IMR-90 (cell line): ENCODE measurements at regions not wholly inside any gene's neighbourhood (a gene's known extent, or its start where the extent isn't known, plus 50 kb on each side); places are given as distances from the start of the nearest gene placed in this dataset.

Source experiments
- ATAC-seq: fragments of 200-7000 bp; cut with Tn5 transposase; 2 replicates; pipeline ENCODE4 v1.9.1; 2020; ENCODE audit warnings: low read depth, mild to moderate bottlenecking, moderate library complexity
- BruUV-seq: library from RNA; stranded (reverse); fragments of 400-500 nt; replicated peaks from 2 replicates; lab custom pipeline; 2021; lab: Mats Ljungman, UMichigan
- CTCF ChIA-PET: fragments of 300-600 bp; formaldehyde crosslinking; extraction: SDS; loops from one replicate; lab custom pipeline; 2021; ENCODE audit warnings: antibody characterized with exemption; lab: Yijun Ruan, JAX
- POLR2A ChIA-PET: fragments of 300-600 bp; sonication (Branson Sonifier 250); formaldehyde crosslinking; loops from one replicate; lab custom pipeline; 2022; ENCODE audit warnings: antibody characterized with exemption; ENCODE audit not compliant: unreplicated experiment; lab: Charles Lee
- DNase-seq: peaks from one replicate; pipeline ENCODE4 v3.0.0; 2013
- H2AFZ ChIP-seq: replicated peaks from 2 replicates; pipeline ENCODE3; 2013; ENCODE audit warnings: low read length, mild to moderate bottlenecking; ENCODE audit not compliant: poor library complexity
- H2AK5ac ChIP-seq: 2 replicates; pipeline ENCODE4 v1.6.1; 2013; ENCODE audit warnings: low read depth, low read length, inconsistent platforms
- H2AK9ac ChIP-seq: replicated peaks from 2 replicates; pipeline ENCODE3; 2013; ENCODE audit warnings: mild to moderate bottlenecking, low read depth, low read length, moderate library complexity; ENCODE audit not compliant: poor library complexity
- H2BK120ac ChIP-seq: 2 replicates; pipeline ENCODE4 v1.6.1; 2013; ENCODE audit warnings: low read depth, low read length, inconsistent platforms
- H2BK15ac ChIP-seq: 3 replicates; pipeline ENCODE4 v1.6.1; 2013; ENCODE audit warnings: low read depth, low read length, inconsistent platforms
- H2BK20ac ChIP-seq: 2 replicates; pipeline ENCODE4 v1.6.1; 2013; ENCODE audit warnings: low read depth, mild to moderate bottlenecking, inconsistent platforms, low read length, moderate library complexity
- H2BK5ac ChIP-seq: 2 replicates; pipeline ENCODE4 v1.6.1; 2013; ENCODE audit warnings: mild to moderate bottlenecking, low read depth, low read length, inconsistent platforms; ENCODE audit not compliant: poor library complexity, severe bottlenecking
- H3K14ac ChIP-seq: replicated peaks from 2 replicates; pipeline ENCODE4 v1.6.1; 2013; ENCODE audit warnings: low read depth, low read length, inconsistent platforms
- H3K18ac ChIP-seq: 2 replicates; pipeline ENCODE4 v1.6.1; 2013; ENCODE audit warnings: low read depth, low read length, control low read depth
- H3K23ac ChIP-seq: 2 replicates; pipeline ENCODE4 v1.6.1; 2013; ENCODE audit warnings: low read depth, low read length, inconsistent platforms
- H3K27ac ChIP-seq: 2 replicates; pipeline ENCODE4 v1.5.1; 2013; ENCODE audit warnings: mild to moderate bottlenecking, control low read depth, low read length; ENCODE audit not compliant: insufficient read depth
- H3K27me3 ChIP-seq: 2 replicates; pipeline ENCODE4 v1.6.1; 2013; ENCODE audit warnings: low read length; ENCODE audit not compliant: control insufficient read depth, insufficient read depth
- H3K36me3 ChIP-seq: 2 replicates; pipeline ENCODE4 v1.6.1; 2013; ENCODE audit warnings: low read length, mixed read lengths; ENCODE audit not compliant: control insufficient read depth, insufficient read depth
- H3K4ac ChIP-seq: 2 replicates; pipeline ENCODE4 v1.6.1; 2013; ENCODE audit warnings: low read depth, low read length, inconsistent platforms
- H3K4me1 ChIP-seq: 2 replicates; pipeline ENCODE4 v1.6.1; 2013; ENCODE audit warnings: low read length, mixed read lengths; ENCODE audit not compliant: control insufficient read depth, insufficient read depth
- H3K4me2 ChIP-seq: 2 replicates; pipeline ENCODE4 v1.6.1; 2013; ENCODE audit warnings: low read depth, mild to moderate bottlenecking, control low read depth, low read length, moderate library complexity
- H3K4me3 ChIP-seq: 2 replicates; pipeline ENCODE4 v1.5.1; 2013; ENCODE audit warnings: low read depth, mild to moderate bottlenecking, control low read depth, low read length, moderate library complexity; ENCODE audit not compliant: insufficient read depth
- H3K56ac ChIP-seq: 2 replicates; pipeline ENCODE4 v1.6.1; 2013; ENCODE audit warnings: low read length, inconsistent platforms; ENCODE audit not compliant: insufficient read depth; ENCODE audit errors: extremely low read depth
- H3K79me1 ChIP-seq, 2 experiments: 2 replicates each; pipeline ENCODE4 v1.6.1; 2013; ENCODE audit warnings: low read length in 2 of 2, inconsistent platforms in 1 of 2, low read depth in 1 of 2
- H3K9ac ChIP-seq: 2 replicates; pipeline ENCODE4 v1.6.1; 2013; ENCODE audit warnings: low read depth, low read length, control low read depth
- H3K9me1 ChIP-seq: 2 replicates; pipeline ENCODE4 v1.6.1; 2013; ENCODE audit warnings: low read length, inconsistent platforms; ENCODE audit not compliant: insufficient read depth
- H3K9me3 ChIP-seq: 2 replicates; pipeline ENCODE4 v1.6.1; 2013; ENCODE audit warnings: low read length; ENCODE audit not compliant: control insufficient read depth, insufficient read depth
- H4K20me1 ChIP-seq: 2 replicates; pipeline ENCODE4 v1.6.1; 2013; ENCODE audit warnings: low read length, inconsistent platforms; ENCODE audit not compliant: insufficient read depth
- H4K5ac ChIP-seq: 2 replicates; pipeline ENCODE4 v1.6.1; 2013; ENCODE audit warnings: mild to moderate bottlenecking, low read depth, low read length, control low read depth
- H4K8ac ChIP-seq, 2 experiments: 2 replicates each; pipeline ENCODE4 v1.6.1; 2013; ENCODE audit warnings: low read depth in 2 of 2, low read length in 2 of 2, control low read depth in 1 of 2, inconsistent platforms in 1 of 2
- H4K91ac ChIP-seq: 2 replicates; pipeline ENCODE4 v1.6.1; 2013; ENCODE audit warnings: low read depth, low read length, inconsistent platforms; ENCODE audit not compliant: insufficient read depth
- BHLHE40 ChIP-seq: fragments of 150-350 bp; IDR thresholded peaks from 2 replicates; pipeline ENCODE4 v1.6.1; 2016; ENCODE audit warnings: mild to moderate bottlenecking, low read depth, low read length
- CEBPB ChIP-seq: IDR thresholded peaks from 2 replicates; pipeline ENCODE4 v1.6.1; 2012; ENCODE audit warnings: low read depth, low read length, improper control_type of control experiment
- CHD1 ChIP-seq: IDR thresholded peaks from 2 replicates; pipeline ENCODE4 v1.6.1; 2012; ENCODE audit warnings: low read depth, low read length, improper control_type of control experiment
- FOS ChIP-seq: fragments of 150-350 bp; IDR thresholded peaks from 2 replicates; pipeline ENCODE4 v1.6.1; 2016; ENCODE audit warnings: low read depth, low read length
- MAFK ChIP-seq: IDR thresholded peaks from 2 replicates; pipeline ENCODE4 v1.6.1; 2012; ENCODE audit warnings: low read depth, low read length, improper control_type of control experiment
- MAZ ChIP-seq: IDR thresholded peaks from 2 replicates; pipeline ENCODE4 v1.6.1; 2012; ENCODE audit warnings: low read depth, mild to moderate bottlenecking, low read length, improper control_type of control experiment, moderate library complexity, borderline replicate concordance
- MXI1 ChIP-seq: IDR thresholded peaks from 2 replicates; pipeline ENCODE4 v1.6.1; 2012; ENCODE audit warnings: low read depth, mild to moderate bottlenecking, low read length, moderate library complexity, borderline replicate concordance
- NFE2L2 ChIP-seq: fragments of 150-350 bp; IDR thresholded peaks from 2 replicates; pipeline ENCODE4 v1.6.1; 2016; ENCODE audit warnings: low read depth, mild to moderate bottlenecking, low read length
- POLR2A ChIP-seq: IDR thresholded peaks from 2 replicates; pipeline ENCODE4 v1.6.1; 2012; ENCODE audit warnings: mild to moderate bottlenecking, low read depth, low read length
- RAD21 ChIP-seq: IDR thresholded peaks from 2 replicates; pipeline ENCODE4 v1.6.1; 2012; ENCODE audit warnings: low read length, improper control_type of control experiment
- RCOR1 ChIP-seq: IDR thresholded peaks from 2 replicates; pipeline ENCODE4 v1.6.1; 2012; ENCODE audit warnings: mild to moderate bottlenecking, low read length, improper control_type of control experiment; ENCODE audit not compliant: insufficient replicate concordance
- RFX5 ChIP-seq: IDR thresholded peaks from 2 replicates; pipeline ENCODE4 v1.8.0; 2012; ENCODE audit warnings: low read depth, mild to moderate bottlenecking, low read length, moderate library complexity
- SMC3 ChIP-seq: fragments of 150-350 bp; IDR thresholded peaks from 2 replicates; pipeline ENCODE4 v1.6.1; 2016; ENCODE audit warnings: low read depth, mild to moderate bottlenecking, antibody characterized with exemption, low read length, moderate library complexity
- WGBS, 2 experiments: methylation state at CpG; one replicate each; pipeline versions ENCODE4 v1.1.5 to v1.1.7; 2013; ENCODE audit warnings: missing lambda C conversion rate in 2 of 2; ENCODE audit not compliant: insufficient read length in 1 of 2; ENCODE audit errors: extremely low coverage in 2 of 2; 5-methylcytosine and 5-hydroxymethylcytosine counted together
- dilution Hi-C: fragments of 300-500 bp; cut with HindIII; formaldehyde crosslinking; loops from one replicate; pipeline ENCODE4 v1.14.3; 2018; ENCODE audit warnings: low sequenced_read_pairs; ENCODE audit not compliant: unreplicated experiment
- in situ Hi-C: fragments of 300-500 bp; cut with MboI; formaldehyde crosslinking; loops from 3 replicates; pipeline ENCODE4 v1.14.3; 2019; ENCODE audit warnings: low sequenced_read_pairs, inconsistent platforms, mixed read lengths
- intact Hi-C: fragments of 100-400 bp; cut with micrococcal nuclease; formaldehyde crosslinking; loops from 2 replicates; pipeline ENCODE4 v1.10.0; 2022
- TF ChIP-seq, protein P1 (sequence below): fragments of 150-350 bp; IDR thresholded peaks from 2 replicates; pipeline ENCODE4 v1.6.1; 2016; ENCODE audit warnings: low read depth, mild to moderate bottlenecking, low read length, moderate library complexity, borderline replicate concordance
- TF ChIP-seq, protein P2 (sequence below): fragments of 150-350 bp; IDR thresholded peaks from 2 replicates; pipeline ENCODE4 v1.6.1; 2017; ENCODE audit warnings: mild to moderate bottlenecking, antibody characterized with exemption, low read length, low read depth
- TF ChIP-seq, protein P3 (sequence below): conservative IDR thresholded peaks from 2 replicates; pipeline ENCODE4 v1.5.1; 2012; ENCODE audit warnings: mild to moderate bottlenecking, low read depth, low read length, improper control_type of control experiment

DNA sequence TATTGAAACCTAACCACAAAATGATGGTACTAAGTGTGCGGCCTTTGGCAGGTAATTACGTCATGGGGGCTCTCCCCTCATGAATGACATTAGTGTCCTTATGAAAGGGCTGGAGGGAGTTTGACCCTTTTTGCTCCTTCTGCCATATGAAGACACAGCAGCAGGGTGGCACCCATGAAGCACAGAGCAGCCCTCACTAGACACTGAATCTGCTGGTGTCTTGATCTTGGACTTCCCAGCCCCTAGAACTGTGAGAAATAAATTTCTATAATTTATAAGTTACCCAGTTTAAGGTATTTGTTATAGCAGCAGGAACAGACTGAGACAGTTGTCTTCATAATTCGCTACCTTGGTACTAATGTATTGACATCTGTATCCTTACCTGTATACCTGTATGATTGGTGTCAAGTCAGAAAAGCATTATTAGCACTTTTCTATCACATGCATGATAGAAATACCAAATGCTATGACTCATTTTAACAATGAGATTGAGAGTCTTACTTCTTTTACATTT, 80.4 kb downstream of the GCNT4 start:
- Histone ChIP-seq H2AK5ac (no peak overlapping the region), H2AK9ac (no peak overlapping the region)
- no TSS peak for BruUV-seq

More for the DNA sequence above, 80.4 kb downstream of the GCNT4 start:
- Histone ChIP-seq H3K23ac (no peak overlapping the region), H3K4me2 (no peak overlapping the region), H2BK20ac (no peak overlapping the region), H4K20me1 (no peaks in the 10 kb centered on the region), H3K18ac (no peak overlapping the region), H4K8ac (no peak overlapping the region), H3K9me1 (no peaks in the 10 kb centered on the region), H2BK5ac (no peak overlapping the region), H3K9me3 (peaks cover 3% of the 10 kb centered on the region), H3K14ac (no peak overlapping the region), H2AFZ (no peak overlapping the region), H4K91ac (no peak overlapping the region), H3K79me1 (no peaks in the 10 kb centered on the region), H3K4ac (no peak overlapping the region), H2BK120ac (no peak overlapping the region), H3K4me3 (no peak overlapping the region), H3K56ac (no peak overlapping the region), H3K4me1 (no peaks in the 10 kb centered on the region), H3K36me3 (no peaks in the 10 kb centered on the region), H3K9ac (no peak overlapping the region), H3K27ac (no peak overlapping the region), H4K5ac (no peak overlapping the region), H3K27me3 (no peaks in the 10 kb centered on the region), H2BK15ac (no peak overlapping the region)
- ChIA-PET POLR2A (no interaction called here), CTCF (no interaction called here)
- DNase-seq (no peak), ATAC-seq (no peak)
- in situ Hi-C loops = no loop called here
- no peak for TF ChIP-seq POLR2A
- TF ChIP-seq RAD21 = no peak
- TF ChIP-seq, protein P1, sequence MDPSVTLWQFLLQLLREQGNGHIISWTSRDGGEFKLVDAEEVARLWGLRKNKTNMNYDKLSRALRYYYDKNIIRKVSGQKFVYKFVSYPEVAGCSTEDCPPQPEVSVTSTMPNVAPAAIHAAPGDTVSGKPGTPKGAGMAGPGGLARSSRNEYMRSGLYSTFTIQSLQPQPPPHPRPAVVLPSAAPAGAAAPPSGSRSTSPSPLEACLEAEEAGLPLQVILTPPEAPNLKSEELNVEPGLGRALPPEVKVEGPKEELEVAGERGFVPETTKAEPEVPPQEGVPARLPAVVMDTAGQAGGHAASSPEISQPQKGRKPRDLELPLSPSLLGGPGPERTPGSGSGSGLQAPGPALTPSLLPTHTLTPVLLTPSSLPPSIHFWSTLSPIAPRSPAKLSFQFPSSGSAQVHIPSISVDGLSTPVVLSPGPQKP = no peak
- TF ChIP-seq MAFK = no peak
- no peak for TF ChIP-seq MAZ
- no peak for TF ChIP-seq MXI1
- no peak for TF ChIP-seq BHLHE40
- TF ChIP-seq, protein P2, sequence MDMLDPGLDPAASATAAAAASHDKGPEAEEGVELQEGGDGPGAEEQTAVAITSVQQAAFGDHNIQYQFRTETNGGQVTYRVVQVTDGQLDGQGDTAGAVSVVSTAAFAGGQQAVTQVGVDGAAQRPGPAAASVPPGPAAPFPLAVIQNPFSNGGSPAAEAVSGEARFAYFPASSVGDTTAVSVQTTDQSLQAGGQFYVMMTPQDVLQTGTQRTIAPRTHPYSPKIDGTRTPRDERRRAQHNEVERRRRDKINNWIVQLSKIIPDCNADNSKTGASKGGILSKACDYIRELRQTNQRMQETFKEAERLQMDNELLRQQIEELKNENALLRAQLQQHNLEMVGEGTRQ = no peak
- no peak for TF ChIP-seq CHD1
- no peak for TF ChIP-seq CEBPB
- TF ChIP-seq RCOR1 = no peak
- TF ChIP-seq FOS = no peak
- TF ChIP-seq, protein P3, sequence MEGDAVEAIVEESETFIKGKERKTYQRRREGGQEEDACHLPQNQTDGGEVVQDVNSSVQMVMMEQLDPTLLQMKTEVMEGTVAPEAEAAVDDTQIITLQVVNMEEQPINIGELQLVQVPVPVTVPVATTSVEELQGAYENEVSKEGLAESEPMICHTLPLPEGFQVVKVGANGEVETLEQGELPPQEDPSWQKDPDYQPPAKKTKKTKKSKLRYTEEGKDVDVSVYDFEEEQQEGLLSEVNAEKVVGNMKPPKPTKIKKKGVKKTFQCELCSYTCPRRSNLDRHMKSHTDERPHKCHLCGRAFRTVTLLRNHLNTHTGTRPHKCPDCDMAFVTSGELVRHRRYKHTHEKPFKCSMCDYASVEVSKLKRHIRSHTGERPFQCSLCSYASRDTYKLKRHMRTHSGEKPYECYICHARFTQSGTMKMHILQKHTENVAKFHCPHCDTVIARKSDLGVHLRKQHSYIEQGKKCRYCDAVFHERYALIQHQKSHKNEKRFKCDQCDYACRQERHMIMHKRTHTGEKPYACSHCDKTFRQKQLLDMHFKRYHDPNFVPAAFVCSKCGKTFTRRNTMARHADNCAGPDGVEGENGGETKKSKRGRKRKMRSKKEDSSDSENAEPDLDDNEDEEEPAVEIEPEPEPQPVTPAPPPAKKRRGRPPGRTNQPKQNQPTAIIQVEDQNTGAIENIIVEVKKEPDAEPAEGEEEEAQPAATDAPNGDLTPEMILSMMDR = no peak
- TF ChIP-seq RFX5 = no peak
- no peak for TF ChIP-seq SMC3
- no peak for TF ChIP-seq NFE2L2
- dilution Hi-C loops = no loop called here
- WGBS, 2 experiments = no CpG with 5 or more reads among the region's 3 CpGs
- intact Hi-C loops = no loop called here
